ENCODE measurements at regions not wholly inside any gene's neighbourhood (a gene's known extent, or its start where the extent isn't known, plus 50 kb on each side); places are given as distances from the start of the nearest gene placed in this dataset.

GRCh38 chr14:64646103-64646502 is 58.1 kb upstream of the PLEKHG3 start:
- Histone ChIP-seq H3K9me2 (replicated peaks; ENCODE audit: insufficient read depth, low read length) (no peaks in the 10 kb centered on the region), H3K27me3 (replicated peaks; ENCODE audit: insufficient read depth, low read length) (no peaks in the 10 kb centered on the region), H3K9me3 (replicated peaks; ENCODE audit: insufficient read depth, low read length) (no peaks in the 10 kb centered on the region), H2AFZ (ENCODE audit: low read length) (no peak overlapping the region), H3F3A (ENCODE audit: insufficient read depth, low read length) (no peaks in the 10 kb centered on the region), H3K27ac (ENCODE audit: low read length) (no peak overlapping the region), H3K4me1 (ENCODE audit: low read length) (no peaks in the 10 kb centered on the region), H3K36me3 (replicated peaks; ENCODE audit: insufficient read depth, low read length) (no peaks in the 10 kb centered on the region), H3K4me3 (ENCODE audit: low read length) (no peak overlapping the region), H3K4me2 (ENCODE audit: low read depth, low read length) (no peak overlapping the region), H3K9ac (ENCODE audit: low read length) (no peak overlapping the region), H3K79me2 (ENCODE audit: low read length) (no peaks in the 10 kb centered on the region), H4K20me1 (ENCODE audit: insufficient read depth, low read length) (no peaks in the 10 kb centered on the region)
- no peak for DNase-seq
- no peak for TF ChIP-seq EZH2 (optimal IDR thresholded peaks at IDR 0.05; ENCODE audit: low read depth, low read length)
- no peak for TF ChIP-seq CTCF (IDR thresholded peaks at IDR 0.05; ENCODE audit: low read length)
- TF ChIP-seq EZH2phosphoT487 (IDR thresholded peaks at IDR 0.05; ENCODE audit: low read length), result no peak

GRCh38 chr14:64649383-64649998 is 54.7 kb upstream of the PLEKHG3 start:
- no peaks in the 10 kb centered on the region for H3F3A ChIP-seq (ENCODE audit: insufficient read depth, low read length)
- no peak overlapping the region for H3K9ac ChIP-seq (ENCODE audit: low read length)
- no peak overlapping the region for H3K27ac ChIP-seq (ENCODE audit: low read length)
- H4K20me1 ChIP-seq (ENCODE audit: insufficient read depth, low read length), result no peaks in the 10 kb centered on the region
- H2AFZ ChIP-seq (ENCODE audit: low read length), result no peak overlapping the region
- no peaks in the 10 kb centered on the region for H3K4me1 ChIP-seq (ENCODE audit: low read length)
- no peak overlapping the region for H3K4me3 ChIP-seq (ENCODE audit: low read length)
- no peaks in the 10 kb centered on the region for H3K79me2 ChIP-seq (ENCODE audit: low read length)
- DNase-seq, result no peak
- no peaks in the 10 kb centered on the region for H3K9me2 ChIP-seq (replicated peaks; ENCODE audit: insufficient read depth, low read length)
- H3K27me3 ChIP-seq (replicated peaks; ENCODE audit: insufficient read depth, low read length), result no peaks in the 10 kb centered on the region
- TF ChIP-seq CTCF (IDR thresholded peaks at IDR 0.05; ENCODE audit: low read length) (no peak), EZH2 (optimal IDR thresholded peaks at IDR 0.05; ENCODE audit: low read depth, low read length) (no peak), EZH2phosphoT487 (IDR thresholded peaks at IDR 0.05; ENCODE audit: low read length) (no peak)
- H3K4me2 ChIP-seq (ENCODE audit: low read depth, low read length), result no peak overlapping the region
- no peaks in the 10 kb centered on the region for H3K36me3 ChIP-seq (replicated peaks; ENCODE audit: insufficient read depth, low read length)
- no peaks in the 10 kb centered on the region for H3K9me3 ChIP-seq (replicated peaks; ENCODE audit: insufficient read depth, low read length)

- Histone ChIP-seq H3K9me2 (replicated peaks; ENCODE audit: insufficient read depth, low read length) (no peaks in the 10 kb centered on the region), H3K36me3 (replicated peaks; ENCODE audit: insufficient read depth, low read length) (no peaks in the 10 kb centered on the region), H3K27me3 (replicated peaks; ENCODE audit: insufficient read depth, low read length) (no peaks in the 10 kb centered on the region), H3K27ac (ENCODE audit: low read length) (no peak overlapping the region), H3K9me3 (replicated peaks; ENCODE audit: insufficient read depth, low read length) (no peaks in the 10 kb centered on the region), H3K4me1 (ENCODE audit: low read length) (no peaks in the 10 kb centered on the region), H3K79me2 (ENCODE audit: low read length) (no peaks in the 10 kb centered on the region), H3F3A (ENCODE audit: insufficient read depth, low read length) (no peaks in the 10 kb centered on the region), H3K9ac (ENCODE audit: low read length) (no peak overlapping the region), H3K4me2 (ENCODE audit: low read depth, low read length) (no peak overlapping the region), H2AFZ (ENCODE audit: low read length) (no peak overlapping the region), H3K4me3 (ENCODE audit: low read length) (no peak overlapping the region), H4K20me1 (ENCODE audit: insufficient read depth, low read length) (no peaks in the 10 kb centered on the region)
- no peak for DNase-seq
- TF ChIP-seq EZH2 (optimal IDR thresholded peaks at IDR 0.05; ENCODE audit: low read depth, low read length) (no peak), EZH2phosphoT487 (IDR thresholded peaks at IDR 0.05; ENCODE audit: low read length) (no peak), CTCF (IDR thresholded peaks at IDR 0.05; ENCODE audit: low read length) (no peak)
Measured at GRCh38 chr14:64653900-64654245, 50.4 kb upstream of the PLEKHG3 start.

Data from MM.1S (cell line).